IMR-90 (cell line): ENCODE measurements at regions not wholly inside any gene's neighbourhood (a gene's known extent, or its start where the extent isn't known, plus 50 kb on each side); places are given as distances from the start of the nearest gene placed in this dataset.

Source experiments
- ATAC-seq: fragments of 200-7000 bp; cut with Tn5 transposase; 2 replicates; pipeline ENCODE4 v1.9.1; 2020; ENCODE audit warnings: low read depth, mild to moderate bottlenecking, moderate library complexity
- BruUV-seq: library from RNA; stranded (reverse); fragments of 400-500 nt; replicated peaks from 2 replicates; lab custom pipeline; 2021; lab: Mats Ljungman, UMichigan
- CTCF ChIA-PET: fragments of 300-600 bp; formaldehyde crosslinking; extraction: SDS; loops from one replicate; lab custom pipeline; 2021; ENCODE audit warnings: antibody characterized with exemption; lab: Yijun Ruan, JAX
- POLR2A ChIA-PET: fragments of 300-600 bp; sonication (Branson Sonifier 250); formaldehyde crosslinking; loops from one replicate; lab custom pipeline; 2022; ENCODE audit warnings: antibody characterized with exemption; ENCODE audit not compliant: unreplicated experiment; lab: Charles Lee
- DNase-seq: peaks from one replicate; pipeline ENCODE4 v3.0.0; 2013
- H2AFZ ChIP-seq: replicated peaks from 2 replicates; pipeline ENCODE3; 2013; ENCODE audit warnings: low read length, mild to moderate bottlenecking; ENCODE audit not compliant: poor library complexity
- H2AK5ac ChIP-seq: 2 replicates; pipeline ENCODE4 v1.6.1; 2013; ENCODE audit warnings: low read depth, low read length, inconsistent platforms
- H2AK9ac ChIP-seq: replicated peaks from 2 replicates; pipeline ENCODE3; 2013; ENCODE audit warnings: mild to moderate bottlenecking, low read depth, low read length, moderate library complexity; ENCODE audit not compliant: poor library complexity
- H2BK120ac ChIP-seq: 2 replicates; pipeline ENCODE4 v1.6.1; 2013; ENCODE audit warnings: low read depth, low read length, inconsistent platforms
- H2BK15ac ChIP-seq: 3 replicates; pipeline ENCODE4 v1.6.1; 2013; ENCODE audit warnings: low read depth, low read length, inconsistent platforms
- H2BK20ac ChIP-seq: 2 replicates; pipeline ENCODE4 v1.6.1; 2013; ENCODE audit warnings: low read depth, mild to moderate bottlenecking, inconsistent platforms, low read length, moderate library complexity
- H2BK5ac ChIP-seq: 2 replicates; pipeline ENCODE4 v1.6.1; 2013; ENCODE audit warnings: mild to moderate bottlenecking, low read depth, low read length, inconsistent platforms; ENCODE audit not compliant: poor library complexity, severe bottlenecking
- H3K14ac ChIP-seq: replicated peaks from 2 replicates; pipeline ENCODE4 v1.6.1; 2013; ENCODE audit warnings: low read depth, low read length, inconsistent platforms
- H3K18ac ChIP-seq: 2 replicates; pipeline ENCODE4 v1.6.1; 2013; ENCODE audit warnings: low read depth, low read length, control low read depth
- H3K23ac ChIP-seq: 2 replicates; pipeline ENCODE4 v1.6.1; 2013; ENCODE audit warnings: low read depth, low read length, inconsistent platforms
- H3K27ac ChIP-seq: 2 replicates; pipeline ENCODE4 v1.5.1; 2013; ENCODE audit warnings: mild to moderate bottlenecking, control low read depth, low read length; ENCODE audit not compliant: insufficient read depth
- H3K27me3 ChIP-seq: 2 replicates; pipeline ENCODE4 v1.6.1; 2013; ENCODE audit warnings: low read length; ENCODE audit not compliant: control insufficient read depth, insufficient read depth
- H3K36me3 ChIP-seq: 2 replicates; pipeline ENCODE4 v1.6.1; 2013; ENCODE audit warnings: low read length, mixed read lengths; ENCODE audit not compliant: control insufficient read depth, insufficient read depth
- H3K4ac ChIP-seq: 2 replicates; pipeline ENCODE4 v1.6.1; 2013; ENCODE audit warnings: low read depth, low read length, inconsistent platforms
- H3K4me1 ChIP-seq: 2 replicates; pipeline ENCODE4 v1.6.1; 2013; ENCODE audit warnings: low read length, mixed read lengths; ENCODE audit not compliant: control insufficient read depth, insufficient read depth
- H3K4me2 ChIP-seq: 2 replicates; pipeline ENCODE4 v1.6.1; 2013; ENCODE audit warnings: low read depth, mild to moderate bottlenecking, control low read depth, low read length, moderate library complexity
- H3K4me3 ChIP-seq: 2 replicates; pipeline ENCODE4 v1.5.1; 2013; ENCODE audit warnings: low read depth, mild to moderate bottlenecking, control low read depth, low read length, moderate library complexity; ENCODE audit not compliant: insufficient read depth
- H3K56ac ChIP-seq: 2 replicates; pipeline ENCODE4 v1.6.1; 2013; ENCODE audit warnings: low read length, inconsistent platforms; ENCODE audit not compliant: insufficient read depth; ENCODE audit errors: extremely low read depth
- H3K79me1 ChIP-seq, 2 experiments: 2 replicates each; pipeline ENCODE4 v1.6.1; 2013; ENCODE audit warnings: low read length in 2 of 2, inconsistent platforms in 1 of 2, low read depth in 1 of 2
- H3K9ac ChIP-seq: 2 replicates; pipeline ENCODE4 v1.6.1; 2013; ENCODE audit warnings: low read depth, low read length, control low read depth
- H3K9me1 ChIP-seq: 2 replicates; pipeline ENCODE4 v1.6.1; 2013; ENCODE audit warnings: low read length, inconsistent platforms; ENCODE audit not compliant: insufficient read depth
- H3K9me3 ChIP-seq: 2 replicates; pipeline ENCODE4 v1.6.1; 2013; ENCODE audit warnings: low read length; ENCODE audit not compliant: control insufficient read depth, insufficient read depth
- H4K20me1 ChIP-seq: 2 replicates; pipeline ENCODE4 v1.6.1; 2013; ENCODE audit warnings: low read length, inconsistent platforms; ENCODE audit not compliant: insufficient read depth
- H4K5ac ChIP-seq: 2 replicates; pipeline ENCODE4 v1.6.1; 2013; ENCODE audit warnings: mild to moderate bottlenecking, low read depth, low read length, control low read depth
- H4K8ac ChIP-seq, 2 experiments: 2 replicates each; pipeline ENCODE4 v1.6.1; 2013; ENCODE audit warnings: low read depth in 2 of 2, low read length in 2 of 2, control low read depth in 1 of 2, inconsistent platforms in 1 of 2
- H4K91ac ChIP-seq: 2 replicates; pipeline ENCODE4 v1.6.1; 2013; ENCODE audit warnings: low read depth, low read length, inconsistent platforms; ENCODE audit not compliant: insufficient read depth
- BHLHE40 ChIP-seq: fragments of 150-350 bp; IDR thresholded peaks from 2 replicates; pipeline ENCODE4 v1.6.1; 2016; ENCODE audit warnings: mild to moderate bottlenecking, low read depth, low read length
- CEBPB ChIP-seq: IDR thresholded peaks from 2 replicates; pipeline ENCODE4 v1.6.1; 2012; ENCODE audit warnings: low read depth, low read length, improper control_type of control experiment
- CHD1 ChIP-seq: IDR thresholded peaks from 2 replicates; pipeline ENCODE4 v1.6.1; 2012; ENCODE audit warnings: low read depth, low read length, improper control_type of control experiment
- CTCF ChIP-seq: conservative IDR thresholded peaks from 2 replicates; pipeline ENCODE4 v1.5.1; 2012; ENCODE audit warnings: mild to moderate bottlenecking, low read depth, low read length, improper control_type of control experiment
- ELK1 ChIP-seq: fragments of 150-350 bp; IDR thresholded peaks from 2 replicates; pipeline ENCODE4 v1.6.1; 2016; ENCODE audit warnings: low read depth, mild to moderate bottlenecking, low read length, moderate library complexity, borderline replicate concordance
- MAFK ChIP-seq: IDR thresholded peaks from 2 replicates; pipeline ENCODE4 v1.6.1; 2012; ENCODE audit warnings: low read depth, low read length, improper control_type of control experiment
- MAZ ChIP-seq: IDR thresholded peaks from 2 replicates; pipeline ENCODE4 v1.6.1; 2012; ENCODE audit warnings: low read depth, mild to moderate bottlenecking, low read length, improper control_type of control experiment, moderate library complexity, borderline replicate concordance
- MXI1 ChIP-seq: IDR thresholded peaks from 2 replicates; pipeline ENCODE4 v1.6.1; 2012; ENCODE audit warnings: low read depth, mild to moderate bottlenecking, low read length, moderate library complexity, borderline replicate concordance
- NFE2L2 ChIP-seq: fragments of 150-350 bp; IDR thresholded peaks from 2 replicates; pipeline ENCODE4 v1.6.1; 2016; ENCODE audit warnings: low read depth, mild to moderate bottlenecking, low read length
- POLR2A ChIP-seq: IDR thresholded peaks from 2 replicates; pipeline ENCODE4 v1.6.1; 2012; ENCODE audit warnings: mild to moderate bottlenecking, low read depth, low read length
- RAD21 ChIP-seq: IDR thresholded peaks from 2 replicates; pipeline ENCODE4 v1.6.1; 2012; ENCODE audit warnings: low read length, improper control_type of control experiment
- RCOR1 ChIP-seq: IDR thresholded peaks from 2 replicates; pipeline ENCODE4 v1.6.1; 2012; ENCODE audit warnings: mild to moderate bottlenecking, low read length, improper control_type of control experiment; ENCODE audit not compliant: insufficient replicate concordance
- RFX5 ChIP-seq: IDR thresholded peaks from 2 replicates; pipeline ENCODE4 v1.8.0; 2012; ENCODE audit warnings: low read depth, mild to moderate bottlenecking, low read length, moderate library complexity
- SMC3 ChIP-seq: fragments of 150-350 bp; IDR thresholded peaks from 2 replicates; pipeline ENCODE4 v1.6.1; 2016; ENCODE audit warnings: low read depth, mild to moderate bottlenecking, antibody characterized with exemption, low read length, moderate library complexity
- WGBS, 2 experiments: methylation state at CpG; one replicate each; pipeline versions ENCODE4 v1.1.5 to v1.1.7; 2013; ENCODE audit warnings: missing lambda C conversion rate in 2 of 2; ENCODE audit not compliant: insufficient read length in 1 of 2; ENCODE audit errors: extremely low coverage in 2 of 2; 5-methylcytosine and 5-hydroxymethylcytosine counted together
- dilution Hi-C: fragments of 300-500 bp; cut with HindIII; formaldehyde crosslinking; loops from one replicate; pipeline ENCODE4 v1.14.3; 2018; ENCODE audit warnings: low sequenced_read_pairs; ENCODE audit not compliant: unreplicated experiment
- in situ Hi-C: fragments of 300-500 bp; cut with MboI; formaldehyde crosslinking; loops from 3 replicates; pipeline ENCODE4 v1.14.3; 2019; ENCODE audit warnings: low sequenced_read_pairs, inconsistent platforms, mixed read lengths
- intact Hi-C: fragments of 100-400 bp; cut with micrococcal nuclease; formaldehyde crosslinking; loops from 2 replicates; pipeline ENCODE4 v1.10.0; 2022
- TF ChIP-seq, protein P1 (sequence below): fragments of 150-350 bp; IDR thresholded peaks from 2 replicates; pipeline ENCODE4 v1.6.1; 2017; ENCODE audit warnings: mild to moderate bottlenecking, antibody characterized with exemption, low read length, low read depth

DNA sequence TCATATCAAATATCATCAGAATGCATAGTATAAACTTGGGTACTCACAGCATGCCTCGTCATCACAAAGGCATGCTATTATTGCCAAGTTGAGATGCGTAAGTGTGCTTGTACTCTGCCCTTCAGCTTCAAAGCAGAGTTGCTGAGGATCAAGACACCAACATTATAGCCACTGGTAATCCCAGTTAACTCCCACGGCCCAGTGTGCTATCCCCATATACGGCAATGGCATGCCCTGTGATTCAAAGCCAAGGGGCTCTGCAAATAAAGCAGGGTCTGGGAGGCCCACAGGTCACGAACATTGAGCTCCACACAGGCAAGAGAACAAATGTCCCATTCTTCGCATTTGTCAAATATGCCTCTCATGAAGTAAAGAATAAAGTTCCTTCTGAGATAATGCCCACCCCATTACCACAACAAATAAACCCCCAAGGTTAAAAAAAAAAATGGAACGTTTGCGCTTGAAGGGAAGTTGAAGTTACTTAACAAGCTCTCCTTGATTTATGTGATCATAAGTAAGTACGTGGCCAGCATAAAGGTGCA lies 298.1 kb upstream of the NECTIN3 start:
- Histone ChIP-seq H4K91ac (peak overlapping the region; percentile 77), H3K9me1 (no peaks in the 10 kb centered on the region), H3K27ac (peak overlapping the region; percentile 80), H2BK15ac (peak overlapping the region; percentile 1; the same call in 1 of the 3 replicates), H3K9ac (no peak overlapping the region), H4K5ac (peak overlapping the region; percentile 84), H2BK120ac (peak overlapping the region; percentile 93), H3K18ac (peak overlapping the region; percentile 84), H3K9me3 (no peaks in the 10 kb centered on the region), H2BK20ac (peak overlapping the region; percentile 89), H3K14ac (peak overlapping the region; percentile 76), H3K36me3 (no peaks in the 10 kb centered on the region), H3K4me3 (no peak overlapping the region), H3K27me3 (no peaks in the 10 kb centered on the region), H3K79me1 (no peaks in the 10 kb centered on the region), H3K23ac (peak overlapping the region; percentile 70; the same call in 1 of the 2 replicates), H3K4me1 (peaks cover 7% of the 10 kb centered on the region; the same call in 1 of the 2 replicates), H2AK5ac (peak overlapping the region; percentile 49; the same call in 1 of the 2 replicates), H2AK9ac (peak overlapping the region; percentile 78), H3K4me2 (peak overlapping the region; percentile 30; the same call in 1 of the 2 replicates), H2BK5ac (peak overlapping the region; percentile 96), H2AFZ (peak overlapping the region; percentile 61), H4K8ac (peak overlapping the region; percentile 57 to 72), H4K20me1 (no peaks in the 10 kb centered on the region), H3K4ac (peak overlapping the region; percentile 91), H3K56ac (peak overlapping the region; percentile 64)
- dilution Hi-C loops (no loop called here), in situ Hi-C loops (no loop called here), intact Hi-C loops (loop anchor here (1.0 to 10.0 kb wide), 4 partner anchors 41 to 349 kb away; partner anchors contain the start of gene NECTIN3)
- CTCF ChIA-PET, result interaction anchor here (0.7 kb wide), 2 partner anchors 154 to 907 kb away, joined by 3 to 8 read pairs; no protein-coding TSS in a partner anchor
- peak; percentile 92 for ATAC-seq
- WGBS, 2 experiments, result 100% methylated on average over 1 of the region's 9 CpGs; no CpG with 5 or more reads in 1 of the 2 experiments
- POLR2A ChIA-PET, result interaction anchor here (0.6 kb wide), 2 partner anchors 37 to 161 kb away, joined by 5 to 6 read pairs; no protein-coding TSS in a partner anchor
- DNase-seq, result peak; percentile 98
- no TSS peak for BruUV-seq
- TF ChIP-seq CTCF (no peak), RAD21 (no peak; the same call in 1 of the 2 replicates), ELK1 (no peak), SMC3 (no peak), POLR2A (no peak), MAFK (peak; percentile 51), CEBPB (peak; percentile 58; the same call in 1 of the 2 replicates), RCOR1 (no peak), NFE2L2 (no peak), CHD1 (no peak), MXI1 (no peak), RFX5 (no peak), MAZ (peak; percentile 13; the same call in 1 of the 2 replicates), BHLHE40 (peak; percentile 86)
- TF ChIP-seq, protein P1, sequence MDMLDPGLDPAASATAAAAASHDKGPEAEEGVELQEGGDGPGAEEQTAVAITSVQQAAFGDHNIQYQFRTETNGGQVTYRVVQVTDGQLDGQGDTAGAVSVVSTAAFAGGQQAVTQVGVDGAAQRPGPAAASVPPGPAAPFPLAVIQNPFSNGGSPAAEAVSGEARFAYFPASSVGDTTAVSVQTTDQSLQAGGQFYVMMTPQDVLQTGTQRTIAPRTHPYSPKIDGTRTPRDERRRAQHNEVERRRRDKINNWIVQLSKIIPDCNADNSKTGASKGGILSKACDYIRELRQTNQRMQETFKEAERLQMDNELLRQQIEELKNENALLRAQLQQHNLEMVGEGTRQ, result no peak
